Activated CD4-positive, alpha-beta T cell treated with anti-CD3 and anti-CD28 coated beads, Interleukin-2, amount 10 ng/mL, durations not matched to agents 24 days and 14 days (primary cell): ENCODE measurements at regions not wholly inside any gene's neighbourhood (a gene's known extent, or its start where the extent isn't known, plus 50 kb on each side); places are given as distances from the start of the nearest gene placed in this dataset.
"Not testable (repeated sequence)": the region's sequence is repeated elsewhere in the genome, so short reads cannot be mapped to it uniquely, and the experiment has no call there.

Experiments
- DNase-seq: peaks from one replicate; pipeline ENCODE4 v3.0.0; 2022
- H3K27ac Mint-ChIP-seq: one replicate; pipeline ENCODE4 v1.8.0; 2022; ENCODE audit warnings: mild to moderate bottlenecking, mixed read lengths
- H3K27me3 Mint-ChIP-seq: one replicate; pipeline ENCODE4 v1.8.0; 2022; ENCODE audit warnings: mixed read lengths
- H3K36me3 Mint-ChIP-seq: one replicate; pipeline ENCODE4 v1.8.0; 2022; ENCODE audit warnings: low read depth, mild to moderate bottlenecking, mixed read lengths
- H3K4me1 Mint-ChIP-seq: one replicate; pipeline ENCODE4 v1.8.0; 2021; ENCODE audit warnings: mixed read lengths
- H3K4me3 Mint-ChIP-seq: one replicate; pipeline ENCODE4 v1.8.0; 2022; ENCODE audit warnings: mild to moderate bottlenecking, moderate library complexity, mixed read lengths
- H3K9me3 Mint-ChIP-seq: one replicate; pipeline ENCODE4 v1.8.0; 2021; ENCODE audit warnings: mixed read lengths
- intact Hi-C: fragments of 100-400 bp; cut with micrococcal nuclease; formaldehyde crosslinking; loops from one replicate; pipeline ENCODE4 v1.15.1; 2023

- intact Hi-C loops = no loop called here
- Mint-ChIP-seq H3K27ac (no peak overlapping the region), H3K9me3 (peaks cover 15% of the 10 kb centered on the region), H3K4me1 (peaks cover 30% of the 10 kb centered on the region), H3K36me3 (peaks cover 4% of the 10 kb centered on the region), H3K4me3 (no peak overlapping the region), H3K27me3 (peaks cover 30% of the 10 kb centered on the region)
- DNase-seq = no peak
Measured at GRCh38 chr14:71165121-71166031, 258.1 kb downstream of the PCNX1 start.

GRCh38 chr14:71166180-71166837, 259.1 kb downstream of the PCNX1 start:
- Mint-ChIP-seq H3K4me1 (peaks cover 30% of the 10 kb centered on the region), H3K9me3 (peaks cover 7% of the 10 kb centered on the region), H3K4me3 (no peak overlapping the region), H3K27me3 (peaks cover 24% of the 10 kb centered on the region), H3K27ac (no peak overlapping the region), H3K36me3 (peaks cover 2% of the 10 kb centered on the region)
- intact Hi-C loops = no loop called here
- peak; percentile 68 for DNase-seq

GRCh38 chr14:71167325-71167950, 260.2 kb downstream of the PCNX1 start:
- intact Hi-C loops, H3K36me3 Mint-ChIP-seq: not testable (repeated sequence)
- peaks cover 22% of the 10 kb centered on the region for H3K27me3 Mint-ChIP-seq

GRCh38 chr14:71168161-71168560, 260.9 kb downstream of the PCNX1 start:
- peak; percentile 75 for DNase-seq

More at GRCh38 chr14:71167325-71167950, 260.2 kb downstream of the PCNX1 start:
- not testable (repeated sequence) for H3K9me3 Mint-ChIP-seq, H3K27ac Mint-ChIP-seq, DNase-seq, H3K4me3 Mint-ChIP-seq
- H3K4me1 Mint-ChIP-seq = peaks cover 30% of the 10 kb centered on the region

GRCh38 chr14:71168564-71169427, 261.5 kb downstream of the PCNX1 start:
- intact Hi-C loops = no loop called here
- Mint-ChIP-seq H3K27me3 (peaks cover 24% of the 10 kb centered on the region), H3K4me3 (peak overlapping the region; percentile 79), H3K9me3 (peaks cover 4% of the 10 kb centered on the region), H3K36me3 (no peaks in the 10 kb centered on the region), H3K4me1 (peaks cover 23% of the 10 kb centered on the region), H3K27ac (peak overlapping the region; percentile 55)
- DNase-seq = no peak

More at GRCh38 chr14:71168161-71168560, 260.9 kb downstream of the PCNX1 start:
- Mint-ChIP-seq H3K4me3 (peak overlapping the region; percentile 79), H3K27me3 (peaks cover 24% of the 10 kb centered on the region), H3K27ac (peak overlapping the region; percentile 55), H3K4me1 (peaks cover 29% of the 10 kb centered on the region)
- H3K36me3 Mint-ChIP-seq, intact Hi-C loops, H3K9me3 Mint-ChIP-seq: not testable (repeated sequence)

GRCh38 chr14:71169861-71170260, 262.6 kb downstream of the PCNX1 start:
- H3K36me3 Mint-ChIP-seq = no peaks in the 10 kb centered on the region
- intact Hi-C loops = no loop called here
- no peak overlapping the region for H3K4me3 Mint-ChIP-seq
- peaks cover 4% of the 10 kb centered on the region for H3K9me3 Mint-ChIP-seq
- peaks cover 22% of the 10 kb centered on the region for H3K4me1 Mint-ChIP-seq
- no peak overlapping the region for H3K27ac Mint-ChIP-seq
- peaks cover 24% of the 10 kb centered on the region for H3K27me3 Mint-ChIP-seq
- DNase-seq = no peak

- intact Hi-C loops = no loop called here
- Mint-ChIP-seq H3K27ac (no peak overlapping the region), H3K27me3 (peaks cover 7% of the 10 kb centered on the region), H3K9me3 (no peaks in the 10 kb centered on the region), H3K4me3 (no peak overlapping the region), H3K4me1 (no peaks in the 10 kb centered on the region), H3K36me3 (no peaks in the 10 kb centered on the region)
- no peak for DNase-seq
Measured at GRCh38 chr14:71175491-71175890, 268.2 kb downstream of the PCNX1 start.

GRCh38 chr14:71179066-71179465, 271.8 kb downstream of the PCNX1 start:
- peaks cover 1% of the 10 kb centered on the region for H3K27me3 Mint-ChIP-seq
- peaks cover 3% of the 10 kb centered on the region for H3K4me1 Mint-ChIP-seq
- no peak for DNase-seq
- H3K9me3 Mint-ChIP-seq = no peaks in the 10 kb centered on the region
- H3K27ac Mint-ChIP-seq = no peak overlapping the region
- H3K36me3 Mint-ChIP-seq = no peaks in the 10 kb centered on the region
- intact Hi-C loops = no loop called here
- no peak overlapping the region for H3K4me3 Mint-ChIP-seq

- no peak overlapping the region for H3K4me3 Mint-ChIP-seq
- no peaks in the 10 kb centered on the region for H3K9me3 Mint-ChIP-seq
- H3K27ac Mint-ChIP-seq = no peak overlapping the region
- H3K27me3 Mint-ChIP-seq = peaks cover 3% of the 10 kb centered on the region
- H3K4me1 Mint-ChIP-seq = peaks cover 3% of the 10 kb centered on the region
- intact Hi-C loops = no loop called here
- H3K36me3 Mint-ChIP-seq = no peaks in the 10 kb centered on the region
- no peak for DNase-seq
Measured at GRCh38 chr14:71180397-71180796, 273.1 kb downstream of the PCNX1 start.

- Mint-ChIP-seq H3K27me3 (peaks cover 12% of the 10 kb centered on the region), H3K36me3 (no peaks in the 10 kb centered on the region), H3K27ac (no peak overlapping the region), H3K9me3 (no peaks in the 10 kb centered on the region), H3K4me1 (peaks cover 3% of the 10 kb centered on the region), H3K4me3 (no peak overlapping the region)
- DNase-seq = no peak
- intact Hi-C loops = no loop called here
Measured at GRCh38 chr14:71181215-71182003, 274.1 kb downstream of the PCNX1 start.

GRCh38 chr14:71183876-71184689, 276.8 kb downstream of the PCNX1 start:
- H3K9me3 Mint-ChIP-seq = no peaks in the 10 kb centered on the region
- no peaks in the 10 kb centered on the region for H3K36me3 Mint-ChIP-seq
- intact Hi-C loops = no loop called here
- H3K27me3 Mint-ChIP-seq = peaks cover 14% of the 10 kb centered on the region
- H3K4me1 Mint-ChIP-seq = peaks cover 3% of the 10 kb centered on the region
- H3K27ac Mint-ChIP-seq = no peak overlapping the region
- no peak overlapping the region for H3K4me3 Mint-ChIP-seq
- no peak for DNase-seq

- DNase-seq = no peak
- H3K27ac Mint-ChIP-seq = no peak overlapping the region
Measured at GRCh38 chr14:71185637-71186036, 278.4 kb downstream of the PCNX1 start.

More at GRCh38 chr14:71185637-71186036, 278.4 kb downstream of the PCNX1 start:
- Mint-ChIP-seq H3K4me3 (no peak overlapping the region), H3K27me3 (peaks cover 21% of the 10 kb centered on the region), H3K9me3 (no peaks in the 10 kb centered on the region), H3K36me3 (no peaks in the 10 kb centered on the region), H3K4me1 (peaks cover 3% of the 10 kb centered on the region)
- intact Hi-C loops = no loop called here
